ENCODE measurements at regions not wholly inside any gene's neighbourhood (a gene's known extent, or its start where the extent isn't known, plus 50 kb on each side); places are given as distances from the start of the nearest gene placed in this dataset.
"Not testable (repeated sequence)": the region's sequence is repeated elsewhere in the genome, so short reads cannot be mapped to it uniquely, and the experiment has no call there.

GRCh38 chr4:64682481-64682880 is 273.2 kb upstream of the TECRL start:
- POLR2A ChIA-PET (ENCODE audit: unreplicated experiment): no interaction called here
- Histone ChIP-seq H3K4me3 (ENCODE audit: low read length) (peak overlapping the region; percentile 5; the same call in 1 of the 2 replicates), H3K79me2 (ENCODE audit: low read length) (no peaks in the 10 kb centered on the region), H3K36me3 (ENCODE audit: low read depth, low read length) (no peaks in the 10 kb centered on the region), H3F3A (ENCODE audit: low read length, unreplicated experiment) (no peaks in the 10 kb centered on the region), H4K20me1 (ENCODE audit: low read length) (no peaks in the 10 kb centered on the region), H3K27me3 (ENCODE audit: low read length) (no peaks in the 10 kb centered on the region), H2AFZ (ENCODE audit: low read length) (no peak overlapping the region), H3K27ac (ENCODE audit: low read length) (peak overlapping the region; percentile 68), H3K4me1 (ENCODE audit: insufficient read depth, low read length) (peaks cover 5% of the 10 kb centered on the region; the same call in 1 of the 2 replicates), H3K9me2 (replicated peaks; ENCODE audit: low read length) (no peaks in the 10 kb centered on the region), H3K9ac (ENCODE audit: low read length) (peak overlapping the region; percentile 17; the same call in 1 of the 2 replicates), H3K9me3 (ENCODE audit: low read length) (no peaks in the 10 kb centered on the region), H3K4me2 (ENCODE audit: low read length) (peak overlapping the region; percentile 47)
- intact Hi-C loops (cut with micrococcal nuclease): no loop called here
- BruUV-seq (replicated peaks): no TSS peak
- peak; percentile 46 for DNase-seq
- CTCF ChIA-PET: no interaction called here
- no peak for TF ChIP-seq EZH2 (IDR thresholded peaks at IDR 0.05; ENCODE audit: low read length, unreplicated experiment)
- TF ChIP-seq, protein P1, sequence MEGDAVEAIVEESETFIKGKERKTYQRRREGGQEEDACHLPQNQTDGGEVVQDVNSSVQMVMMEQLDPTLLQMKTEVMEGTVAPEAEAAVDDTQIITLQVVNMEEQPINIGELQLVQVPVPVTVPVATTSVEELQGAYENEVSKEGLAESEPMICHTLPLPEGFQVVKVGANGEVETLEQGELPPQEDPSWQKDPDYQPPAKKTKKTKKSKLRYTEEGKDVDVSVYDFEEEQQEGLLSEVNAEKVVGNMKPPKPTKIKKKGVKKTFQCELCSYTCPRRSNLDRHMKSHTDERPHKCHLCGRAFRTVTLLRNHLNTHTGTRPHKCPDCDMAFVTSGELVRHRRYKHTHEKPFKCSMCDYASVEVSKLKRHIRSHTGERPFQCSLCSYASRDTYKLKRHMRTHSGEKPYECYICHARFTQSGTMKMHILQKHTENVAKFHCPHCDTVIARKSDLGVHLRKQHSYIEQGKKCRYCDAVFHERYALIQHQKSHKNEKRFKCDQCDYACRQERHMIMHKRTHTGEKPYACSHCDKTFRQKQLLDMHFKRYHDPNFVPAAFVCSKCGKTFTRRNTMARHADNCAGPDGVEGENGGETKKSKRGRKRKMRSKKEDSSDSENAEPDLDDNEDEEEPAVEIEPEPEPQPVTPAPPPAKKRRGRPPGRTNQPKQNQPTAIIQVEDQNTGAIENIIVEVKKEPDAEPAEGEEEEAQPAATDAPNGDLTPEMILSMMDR (conservative IDR thresholded peaks at IDR 0.05; ENCODE audit: low read depth, low read length): no peak
- no peak for TF ChIP-seq EZH2phosphoT487 (IDR thresholded peaks at IDR 0.05; ENCODE audit: borderline replicate concordance, low read length)
- peak; percentile 70 for ATAC-seq

GRCh38 chr4:64673121-64673520 is 263.9 kb upstream of the TECRL start:
- CTCF ChIA-PET; intact Hi-C loops (cut with micrococcal nuclease); BruUV-seq (replicated peaks): not testable (repeated sequence)

GRCh38 chr4:64670647-64671046 is 261.4 kb upstream of the TECRL start:
- Histone ChIP-seq H3K4me3 (ENCODE audit: low read length) (no peak overlapping the region), H3K9me2 (replicated peaks; ENCODE audit: low read length) (no peaks in the 10 kb centered on the region), H3K36me3 (ENCODE audit: low read depth, low read length) (no peaks in the 10 kb centered on the region), H3K27ac (ENCODE audit: low read length) (no peak overlapping the region), H4K20me1 (ENCODE audit: low read length) (no peaks in the 10 kb centered on the region), H3F3A (ENCODE audit: low read length, unreplicated experiment) (no peaks in the 10 kb centered on the region), H3K79me2 (ENCODE audit: low read length) (no peaks in the 10 kb centered on the region), H2AFZ (ENCODE audit: low read length) (no peak overlapping the region), H3K27me3 (ENCODE audit: low read length) (no peaks in the 10 kb centered on the region), H3K4me1 (ENCODE audit: insufficient read depth, low read length) (no peaks in the 10 kb centered on the region), H3K9me3 (ENCODE audit: low read length) (no peaks in the 10 kb centered on the region), H3K9ac (ENCODE audit: low read length) (no peak overlapping the region), H3K4me2 (ENCODE audit: low read length) (no peak overlapping the region)
- ChIA-PET CTCF (no interaction called here), POLR2A (ENCODE audit: unreplicated experiment) (no interaction called here)
- ATAC-seq (no peak), DNase-seq (no peak)
- no TSS peak for BruUV-seq (replicated peaks)
- intact Hi-C loops (cut with micrococcal nuclease): no loop called here
- TF ChIP-seq, protein P1 (conservative IDR thresholded peaks at IDR 0.05; ENCODE audit: low read depth, low read length): no peak
- TF ChIP-seq EZH2phosphoT487 (IDR thresholded peaks at IDR 0.05; ENCODE audit: borderline replicate concordance, low read length): no peak
- no peak for TF ChIP-seq EZH2 (IDR thresholded peaks at IDR 0.05; ENCODE audit: low read length, unreplicated experiment)

More at GRCh38 chr4:64673121-64673520, 263.9 kb upstream of the TECRL start:
- TF ChIP-seq, protein P1 (conservative IDR thresholded peaks at IDR 0.05; ENCODE audit: low read depth, low read length): 0 out of 2 replicates have a peak, but pooled peaks have one; percentile 8
- H3K4me3 ChIP-seq (ENCODE audit: low read length); H2AFZ ChIP-seq (ENCODE audit: low read length); H4K20me1 ChIP-seq (ENCODE audit: low read length); H3F3A ChIP-seq (ENCODE audit: low read length, unreplicated experiment); H3K4me1 ChIP-seq (ENCODE audit: insufficient read depth, low read length); H3K4me2 ChIP-seq (ENCODE audit: low read length); H3K79me2 ChIP-seq (ENCODE audit: low read length); H3K27me3 ChIP-seq (ENCODE audit: low read length); ATAC-seq; H3K36me3 ChIP-seq (ENCODE audit: low read depth, low read length); H3K9me2 ChIP-seq (replicated peaks; ENCODE audit: low read length); H3K9me3 ChIP-seq (ENCODE audit: low read length); H3K9ac ChIP-seq (ENCODE audit: low read length); POLR2A ChIA-PET (ENCODE audit: unreplicated experiment): not testable (repeated sequence)
- DNase-seq: peak; percentile 36
- 0 out of 2 replicates have a peak overlapping the region, but pooled peaks have one; percentile 24 for H3K27ac ChIP-seq (ENCODE audit: low read length)
